Suprapubic skin (tissue), 4 donors: ENCODE measurements at regions not wholly inside any gene's neighbourhood (a gene's known extent, or its start where the extent isn't known, plus 50 kb on each side); places are given as distances from the start of the nearest gene placed in this dataset.

ENCODE experiments used
- CTCF ChIP-seq, 2 donors: fragments of 200-600 bp in 1 of 2; fragments of 450-650 bp in 1 of 2; sonication (generic) in 1 of 2; IDR thresholded peaks; one replicate each; pipeline ENCODE4 v1.5.1; 2016 to 2019; ENCODE audit warnings: antibody characterized with exemption in 2 of 2, mild to moderate bottlenecking in 1 of 2, moderate library complexity in 1 of 2
- EP300 ChIP-seq: sonication (generic); formaldehyde crosslinking; IDR thresholded peaks from one replicate; pipeline ENCODE4 v1.6.1; 2017; ENCODE audit warnings: antibody characterized with exemption
- POLR2A ChIP-seq, 2 donors: fragments of 450-650 bp; IDR thresholded peaks; one replicate each; pipeline ENCODE4 v1.6.1; 2017; ENCODE audit warnings: antibody characterized with exemption in 2 of 2, mild to moderate bottlenecking in 2 of 2, moderate library complexity in 2 of 2
- POLR2AphosphoS5 ChIP-seq, 3 donors: sonication (generic); formaldehyde crosslinking; IDR thresholded peaks; one replicate each; pipeline ENCODE4 v1.6.1; 2017; ENCODE audit warnings: antibody characterized with exemption in 3 of 3

DNA sequence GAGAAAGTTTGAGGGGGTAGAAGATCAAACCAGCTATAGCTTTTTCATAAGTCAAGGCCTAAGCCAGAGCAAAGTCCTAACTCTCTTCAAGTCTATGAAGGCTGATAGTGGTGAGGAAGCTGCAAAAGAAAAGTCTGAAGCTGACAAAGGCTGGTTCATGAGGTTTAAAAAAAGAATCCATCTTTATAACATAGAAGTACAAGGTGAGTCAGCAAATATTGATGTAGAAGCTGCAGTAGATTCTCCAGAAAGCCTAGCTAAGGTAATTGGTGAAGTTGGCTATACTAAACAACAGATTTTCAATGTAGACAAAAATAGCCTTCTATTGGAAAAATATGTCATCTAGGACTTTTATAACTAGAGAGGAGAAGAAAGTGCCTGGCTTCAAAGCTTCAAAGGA lies 141.4 kb upstream of the ZNF521 start:
- no peak for TF ChIP-seq CTCF (IDR thresholded peaks at IDR 0.05)
- TF ChIP-seq EP300: no peak
- no peak for TF ChIP-seq POLR2AphosphoS5 (IDR thresholded peaks at IDR 0.05)
- TF ChIP-seq POLR2A (IDR thresholded peaks at IDR 0.05): no peak
